Kidney epithelial cell (primary cell): ENCODE measurements at regions not wholly inside any gene's neighbourhood (a gene's known extent, or its start where the extent isn't known, plus 50 kb on each side); places are given as distances from the start of the nearest gene placed in this dataset.

Experiments
- DNase-seq: peaks from one replicate; pipeline ENCODE4 v3.0.0-alpha.2; 2010; ENCODE audit warnings: low read depth
- H3K27me3 ChIP-seq: 2 replicates; pipeline ENCODE4 v1.6.0; 2011; ENCODE audit warnings: low read length; ENCODE audit not compliant: control insufficient read depth, insufficient read depth
- H3K36me3 ChIP-seq: 2 replicates; pipeline ENCODE4 v1.5.1; 2011; ENCODE audit warnings: low read length; ENCODE audit not compliant: control insufficient read depth, insufficient read depth
- H3K4me3 ChIP-seq: 2 replicates; pipeline ENCODE4 v1.5.1; 2011; ENCODE audit warnings: low read depth, mild to moderate bottlenecking, control low read depth, low read length
- TF ChIP-seq, protein P1 (sequence below): IDR thresholded peaks from 2 replicates; pipeline ENCODE4 v1.5.1; 2011; ENCODE audit warnings: mild to moderate bottlenecking, moderate library complexity, low read length, control low read depth, inconsistent platforms; ENCODE audit not compliant: insufficient read depth, poor library complexity, severe bottlenecking

DNA sequence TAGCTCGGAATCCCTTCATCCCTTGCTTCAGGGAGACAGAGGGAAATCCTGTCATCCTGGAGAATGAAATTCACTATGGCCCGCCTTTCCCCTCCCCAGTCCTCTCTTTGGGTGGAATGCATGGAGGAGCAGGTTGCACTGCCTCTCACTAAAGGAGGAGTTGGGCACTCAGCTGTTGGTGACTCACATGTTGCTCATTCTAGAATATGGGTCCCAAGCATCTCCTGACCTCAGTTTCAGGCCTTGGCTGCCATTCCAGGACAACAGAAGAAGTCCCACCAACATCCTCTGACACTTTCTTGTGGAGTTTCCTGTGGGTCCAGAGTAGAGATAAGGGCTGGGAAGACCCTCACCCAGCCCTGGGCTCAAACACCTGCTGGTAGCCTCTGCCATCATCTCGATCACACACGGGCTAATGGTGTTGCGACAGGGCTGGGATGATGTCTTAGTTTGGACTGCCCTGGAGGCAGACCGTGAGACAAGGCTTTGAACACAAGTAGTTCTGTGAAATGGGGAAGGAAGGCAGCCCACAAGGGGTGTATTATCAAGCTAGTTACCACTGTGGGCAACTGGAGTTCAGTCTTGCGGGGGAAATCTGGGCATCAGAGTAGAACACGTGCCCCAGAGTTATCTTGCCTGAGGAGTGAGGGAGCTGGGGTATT, 52.4 kb upstream of the RNF24 start:
- no peak for DNase-seq
- TF ChIP-seq, protein P1, sequence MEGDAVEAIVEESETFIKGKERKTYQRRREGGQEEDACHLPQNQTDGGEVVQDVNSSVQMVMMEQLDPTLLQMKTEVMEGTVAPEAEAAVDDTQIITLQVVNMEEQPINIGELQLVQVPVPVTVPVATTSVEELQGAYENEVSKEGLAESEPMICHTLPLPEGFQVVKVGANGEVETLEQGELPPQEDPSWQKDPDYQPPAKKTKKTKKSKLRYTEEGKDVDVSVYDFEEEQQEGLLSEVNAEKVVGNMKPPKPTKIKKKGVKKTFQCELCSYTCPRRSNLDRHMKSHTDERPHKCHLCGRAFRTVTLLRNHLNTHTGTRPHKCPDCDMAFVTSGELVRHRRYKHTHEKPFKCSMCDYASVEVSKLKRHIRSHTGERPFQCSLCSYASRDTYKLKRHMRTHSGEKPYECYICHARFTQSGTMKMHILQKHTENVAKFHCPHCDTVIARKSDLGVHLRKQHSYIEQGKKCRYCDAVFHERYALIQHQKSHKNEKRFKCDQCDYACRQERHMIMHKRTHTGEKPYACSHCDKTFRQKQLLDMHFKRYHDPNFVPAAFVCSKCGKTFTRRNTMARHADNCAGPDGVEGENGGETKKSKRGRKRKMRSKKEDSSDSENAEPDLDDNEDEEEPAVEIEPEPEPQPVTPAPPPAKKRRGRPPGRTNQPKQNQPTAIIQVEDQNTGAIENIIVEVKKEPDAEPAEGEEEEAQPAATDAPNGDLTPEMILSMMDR = no peak
- Histone ChIP-seq H3K36me3 (no peaks in the 10 kb centered on the region), H3K27me3 (no peaks in the 10 kb centered on the region), H3K4me3 (no peak overlapping the region)

DNA sequence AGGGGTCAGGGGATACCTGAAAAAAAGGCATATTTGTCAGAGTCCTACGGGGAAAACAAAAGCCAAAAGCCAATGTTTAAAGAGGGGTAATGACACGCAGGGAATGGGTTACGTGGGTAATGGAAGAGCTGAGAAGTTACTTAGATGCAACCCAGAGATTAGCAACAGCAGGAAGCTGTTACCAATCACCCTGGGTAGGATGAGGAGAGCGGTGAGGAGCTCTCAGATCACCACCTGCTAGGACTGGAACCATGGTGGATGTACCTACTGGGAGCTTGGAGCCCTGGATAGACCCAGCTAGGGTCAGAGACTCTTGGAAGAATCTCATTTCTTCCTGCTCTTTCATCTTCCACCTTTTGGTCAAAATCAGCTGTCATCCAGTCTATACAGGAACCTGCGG, 51.2 kb upstream of the RNF24 start:
- no peak for DNase-seq
- Histone ChIP-seq H3K36me3 (no peaks in the 10 kb centered on the region), H3K4me3 (no peak overlapping the region), H3K27me3 (no peaks in the 10 kb centered on the region)
- TF ChIP-seq, protein P1 = no peak

DNA sequence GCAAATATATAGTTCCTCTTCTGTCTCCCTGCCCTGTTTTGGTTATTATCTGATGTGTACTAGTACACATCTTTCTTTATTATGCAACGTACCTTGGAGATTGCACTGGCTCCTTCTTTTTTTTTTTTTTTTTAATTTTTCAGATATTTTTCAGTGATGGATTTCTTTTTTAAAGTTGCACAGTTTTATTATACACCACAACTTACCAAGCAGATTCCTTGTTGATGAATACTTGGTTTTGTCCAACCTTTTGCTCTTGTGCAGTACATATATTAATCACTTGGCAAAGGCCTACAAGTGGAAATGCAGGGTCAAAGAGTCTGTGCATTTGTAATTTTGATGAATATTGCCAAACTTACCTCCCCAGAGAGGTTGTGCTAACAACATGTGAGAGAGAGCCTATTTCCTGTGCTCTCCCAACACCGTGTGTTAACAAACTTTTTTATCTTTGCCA, 50.1 kb upstream of the RNF24 start:
- no peaks in the 10 kb centered on the region for H3K36me3 ChIP-seq
- TF ChIP-seq, protein P1 = no peak
- no peaks in the 10 kb centered on the region for H3K27me3 ChIP-seq
- no peak for DNase-seq
- H3K4me3 ChIP-seq = no peak overlapping the region
